HUDEP-2 (cell line): ENCODE measurements at regions not wholly inside any gene's neighbourhood (a gene's known extent, or its start where the extent isn't known, plus 50 kb on each side); places are given as distances from the start of the nearest gene placed in this dataset.

Experiments
- DNase-seq, 76 experiments: peaks; one replicate each; lab custom pipeline; 2025; ENCODE audit not compliant: unreplicated experiment in 76 of 76; lab: John Stamatoyannopoulos, UW

DNA sequence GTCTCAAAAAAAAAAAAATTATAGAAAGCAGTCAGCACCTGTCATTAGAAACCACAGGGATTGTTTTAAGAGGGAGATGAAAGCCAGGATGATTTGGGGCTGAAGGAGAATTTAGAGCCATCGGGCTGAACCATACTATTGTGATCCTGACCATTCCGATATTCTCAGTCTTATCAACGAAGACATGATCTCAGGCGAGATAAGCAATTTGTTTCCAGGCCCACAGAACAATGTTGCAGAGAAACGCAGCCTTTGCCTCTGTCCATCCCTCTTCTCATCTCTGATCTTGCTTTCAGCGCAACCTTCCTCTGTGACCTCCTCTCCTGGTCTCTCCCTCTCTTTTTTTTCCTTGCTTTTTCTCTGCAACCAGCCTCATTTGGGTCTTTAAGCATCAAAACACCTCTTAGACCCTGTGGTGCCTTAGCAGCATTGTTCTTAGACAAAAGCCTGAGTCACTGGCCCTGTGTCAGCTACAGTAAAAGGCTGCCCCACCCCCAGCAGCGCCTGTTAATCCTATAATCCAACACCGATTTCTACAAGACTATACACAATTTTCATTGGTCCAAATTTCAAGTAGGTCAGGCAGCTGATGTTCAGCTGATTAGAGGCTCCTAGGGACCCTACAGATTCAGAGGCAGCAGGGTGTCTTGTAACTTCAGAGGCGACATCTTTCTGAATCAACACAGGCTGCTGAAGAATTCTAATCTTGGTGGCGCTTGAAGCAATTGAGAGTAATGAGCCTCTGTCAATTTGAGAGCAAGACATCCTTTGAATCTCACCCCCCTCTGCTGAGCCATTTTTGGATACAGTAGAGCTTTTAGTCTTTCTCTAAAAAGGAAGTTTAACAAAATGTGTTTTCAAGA is 206.0 kb downstream of the NCK2 start:
- DNase-seq: no peak

- DNase-seq: no peak
These were observed 199.3 kb downstream of the NCK2 start for GRCh38 chr2:105943977-105944376.
